Stimulated activated CD4-positive, alpha-beta T cell treated with anti-CD3 and anti-CD28 coated beads, Interleukin-1b, Interleukin-23, amount 100 ng/mL, for 1 hour (primary cell): ENCODE measurements at regions not wholly inside any gene's neighbourhood (a gene's known extent, or its start where the extent isn't known, plus 50 kb on each side); places are given as distances from the start of the nearest gene placed in this dataset.

Source experiments
- DNase-seq, 2 donors: peaks; one replicate each; pipeline ENCODE4 v3.0.0-alpha.2; 2020; ENCODE audit warnings: low read depth in 2 of 2

- no peak for DNase-seq
These were observed 138.8 kb upstream of the NALF2 start for GRCh38 chrX:69365349-69365748.

DNA sequence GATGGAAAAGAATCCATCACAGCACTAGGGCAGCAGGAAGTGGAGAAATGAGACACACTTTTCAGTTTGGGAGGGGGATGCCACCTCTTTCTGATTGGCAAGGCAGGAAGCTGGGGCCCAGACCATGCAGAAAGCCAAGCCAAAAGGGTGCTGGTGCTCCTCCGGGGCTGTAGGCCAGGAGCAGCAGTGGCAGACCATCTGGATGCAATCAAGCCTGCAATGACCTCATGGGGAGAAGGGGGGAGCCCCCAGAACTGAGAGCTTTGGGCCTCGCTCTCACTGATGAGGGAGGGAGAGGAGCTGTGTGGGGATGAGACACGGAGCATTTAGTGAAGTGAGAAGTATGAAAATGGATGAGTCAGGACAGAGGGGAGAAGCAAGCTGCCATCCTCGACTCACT lies 141.3 kb upstream of the NALF2 start:
- no peak for DNase-seq

DNA sequence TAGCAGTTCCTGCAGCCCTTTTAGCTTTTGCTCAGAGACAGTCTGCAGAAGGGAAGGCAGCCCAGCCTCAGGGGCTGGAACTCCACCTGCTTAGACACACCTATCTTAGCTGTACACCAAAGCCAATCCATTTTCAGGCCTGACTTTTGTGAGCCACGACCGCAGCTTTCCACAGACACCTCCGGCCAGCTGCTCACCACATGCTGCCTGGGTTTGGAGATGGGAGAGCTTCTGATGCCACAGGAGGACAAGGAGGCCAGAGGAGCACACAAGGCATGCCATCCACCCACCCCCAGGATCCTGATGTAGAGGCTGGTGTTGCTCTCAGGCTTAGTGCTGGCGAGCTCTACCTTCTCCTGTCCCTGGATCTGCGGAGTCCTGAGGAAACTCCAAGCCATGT lies 141.8 kb upstream of the NALF2 start:
- DNase-seq: no peak

- DNase-seq: no peak
These were observed 142.7 kb upstream of the NALF2 start for GRCh38 chrX:69361311-69361845.

DNA sequence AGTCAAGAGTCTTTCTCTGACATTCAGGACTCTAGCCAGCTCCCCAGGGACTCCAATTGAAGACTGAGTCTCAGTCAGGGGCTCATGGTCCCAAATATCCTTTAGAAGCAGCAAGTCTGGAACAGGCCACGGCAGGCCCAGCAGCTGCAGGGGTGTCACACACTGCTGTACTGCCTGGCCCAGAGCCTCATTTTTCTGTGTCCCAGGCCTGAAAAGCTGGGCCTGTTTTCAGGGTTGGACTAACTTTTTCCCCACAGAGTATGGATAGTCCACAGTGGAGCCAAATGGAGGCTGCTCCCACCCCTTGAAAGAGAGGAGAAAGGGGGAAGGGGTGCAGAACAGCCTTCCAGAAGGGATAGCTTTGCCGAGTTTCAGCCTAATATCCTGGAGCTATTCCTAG lies 146.8 kb upstream of the NALF2 start:
- no peak for DNase-seq

GRCh38 chrX:69324851-69325250 lies 159.6 kb upstream of the PJA1 start:
- no peak for DNase-seq

DNA sequence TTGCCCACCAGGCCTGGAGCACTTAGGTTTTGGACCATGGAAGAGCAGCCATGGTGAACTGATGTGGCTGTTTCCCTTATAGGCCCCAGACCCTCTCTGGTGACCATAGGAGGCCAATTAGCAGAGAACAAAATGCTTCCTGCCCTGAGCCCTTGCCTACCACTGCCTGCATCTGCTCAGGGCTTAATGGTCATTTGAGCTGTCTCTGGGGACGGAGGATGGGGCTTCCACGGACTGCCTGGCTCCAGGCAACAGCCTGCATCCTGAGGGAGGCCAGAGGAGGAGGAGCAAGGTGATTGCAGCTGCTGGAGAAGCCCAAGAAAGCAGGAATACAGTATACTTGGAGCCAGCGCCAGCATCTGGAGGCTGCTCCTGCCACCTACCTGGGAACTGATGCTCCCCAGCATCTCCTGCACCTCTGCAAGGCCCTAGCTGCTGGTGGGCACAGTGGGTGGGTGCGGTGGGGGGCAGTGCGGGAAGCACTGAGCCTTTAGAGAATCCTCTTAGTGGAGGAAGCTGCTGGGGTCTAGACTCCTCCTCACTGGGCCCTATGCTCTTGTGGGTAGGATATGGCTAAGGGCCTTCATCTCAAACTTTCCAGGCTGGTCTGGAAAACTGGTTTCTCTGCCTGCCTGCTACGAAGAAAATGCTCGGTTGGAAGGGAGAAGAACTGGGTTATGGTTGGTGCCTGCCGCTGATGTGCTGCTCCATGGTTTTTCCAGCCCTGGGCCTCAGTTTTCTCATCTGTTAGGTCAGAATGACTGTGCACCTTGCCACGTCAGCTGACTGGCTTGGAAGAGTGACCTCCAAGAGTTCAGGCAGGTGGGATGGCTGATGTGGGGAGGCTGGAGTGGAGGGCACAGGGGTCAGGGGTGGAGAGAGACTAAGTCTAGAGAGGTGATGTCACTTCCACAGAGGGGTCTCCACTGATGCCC lies 158.8 kb upstream of the PJA1 start:
- DNase-seq: no peak

GRCh38 chrX:69321789-69322188 lies 156.5 kb upstream of the PJA1 start:
- DNase-seq: no peak

DNA sequence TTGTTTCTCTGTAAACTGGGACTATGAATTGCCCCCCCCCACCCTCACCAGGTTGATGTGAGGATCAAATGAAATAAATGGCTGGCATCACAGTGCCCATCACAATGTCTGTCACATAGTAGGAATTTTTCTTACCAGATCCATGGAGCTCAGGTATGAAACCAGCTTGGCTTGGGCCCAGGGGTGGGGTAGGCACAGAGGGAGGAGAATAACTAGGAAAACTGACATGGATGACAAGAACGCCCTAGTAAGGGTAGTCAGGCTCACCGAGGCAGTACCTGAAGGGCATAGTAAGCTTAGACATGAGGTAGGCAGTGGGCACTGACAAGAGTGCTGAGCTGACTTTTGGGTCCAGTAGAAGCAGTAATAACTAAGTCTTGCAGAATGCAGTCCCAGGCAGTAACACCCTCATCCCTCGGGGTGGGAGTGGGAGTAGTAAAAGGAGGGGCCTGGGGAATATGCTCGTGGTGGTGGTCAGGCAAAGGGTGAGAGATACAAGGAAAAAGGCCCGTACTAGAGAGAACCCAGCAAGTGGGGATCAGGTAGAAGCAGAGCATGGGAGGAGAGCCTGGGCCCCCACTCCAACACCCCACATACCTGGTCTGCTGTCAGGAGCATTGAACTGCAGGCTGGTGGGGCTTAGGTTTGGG lies 155.9 kb upstream of the PJA1 start:
- no peak for DNase-seq

DNA sequence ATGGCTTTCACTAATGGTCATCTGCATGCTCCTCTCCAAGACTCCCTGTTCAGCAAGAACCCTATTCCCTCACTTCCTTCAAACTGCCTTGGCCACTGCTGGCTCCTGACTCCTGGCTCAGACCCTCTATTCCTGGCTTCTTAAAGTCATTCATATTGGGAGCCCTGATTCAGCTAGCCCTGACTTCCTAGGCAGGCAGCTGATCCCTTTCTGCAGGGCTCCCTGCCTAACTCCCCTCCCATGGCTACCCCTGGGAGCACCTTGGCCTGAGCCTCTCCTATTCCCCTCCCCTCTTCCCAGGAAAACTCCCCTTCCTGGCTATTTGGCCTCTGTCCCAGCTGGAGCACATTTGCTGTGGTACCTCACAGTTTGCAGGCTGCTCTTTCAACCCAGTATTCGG lies 154.9 kb upstream of the PJA1 start:
- DNase-seq: no peak

- no peak for DNase-seq
These were observed 154.1 kb upstream of the PJA1 start for GRCh38 chrX:69319376-69319775.

GRCh38 chrX:69318651-69319340 lies 153.5 kb upstream of the PJA1 start:
- no peak for DNase-seq

GRCh38 chrX:69317721-69318120 lies 152.5 kb upstream of the PJA1 start:
- DNase-seq: no peak

- DNase-seq: no peak
These were observed 149.4 kb upstream of the PJA1 start for GRCh38 chrX:69314436-69315348.

DNA sequence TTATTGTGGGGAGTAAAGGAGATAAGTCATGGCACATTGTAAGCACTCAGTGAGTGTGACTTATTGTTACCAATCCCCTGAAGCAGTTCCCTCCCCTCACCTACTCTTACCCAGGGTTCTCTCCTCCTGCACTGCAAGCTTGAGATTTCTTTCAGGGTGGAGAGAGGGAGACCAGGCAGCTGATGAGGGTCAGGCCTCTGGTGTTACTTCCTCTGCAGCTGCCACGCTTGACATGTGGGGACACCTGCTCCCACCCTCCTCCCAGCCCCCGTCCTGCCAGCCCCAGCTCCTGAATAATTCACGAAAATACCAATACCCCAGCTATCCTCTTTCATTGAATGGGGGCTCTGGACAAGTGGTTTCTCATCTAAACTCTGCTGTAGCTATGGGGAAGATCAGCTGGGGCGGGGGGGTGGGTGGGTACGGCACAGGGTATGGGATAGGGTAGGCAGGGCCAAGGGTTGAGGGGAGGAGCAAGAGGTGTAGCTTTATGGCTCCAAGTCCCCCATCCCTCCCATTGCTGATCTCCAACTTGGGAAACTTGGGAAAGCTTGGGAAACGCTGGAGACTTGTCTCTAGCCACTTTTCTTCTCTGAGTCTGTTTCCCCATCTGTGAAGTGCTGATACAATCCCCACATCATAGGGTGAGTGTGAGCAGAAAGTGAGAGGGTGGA lies 148.5 kb upstream of the PJA1 start:
- no peak for DNase-seq

DNA sequence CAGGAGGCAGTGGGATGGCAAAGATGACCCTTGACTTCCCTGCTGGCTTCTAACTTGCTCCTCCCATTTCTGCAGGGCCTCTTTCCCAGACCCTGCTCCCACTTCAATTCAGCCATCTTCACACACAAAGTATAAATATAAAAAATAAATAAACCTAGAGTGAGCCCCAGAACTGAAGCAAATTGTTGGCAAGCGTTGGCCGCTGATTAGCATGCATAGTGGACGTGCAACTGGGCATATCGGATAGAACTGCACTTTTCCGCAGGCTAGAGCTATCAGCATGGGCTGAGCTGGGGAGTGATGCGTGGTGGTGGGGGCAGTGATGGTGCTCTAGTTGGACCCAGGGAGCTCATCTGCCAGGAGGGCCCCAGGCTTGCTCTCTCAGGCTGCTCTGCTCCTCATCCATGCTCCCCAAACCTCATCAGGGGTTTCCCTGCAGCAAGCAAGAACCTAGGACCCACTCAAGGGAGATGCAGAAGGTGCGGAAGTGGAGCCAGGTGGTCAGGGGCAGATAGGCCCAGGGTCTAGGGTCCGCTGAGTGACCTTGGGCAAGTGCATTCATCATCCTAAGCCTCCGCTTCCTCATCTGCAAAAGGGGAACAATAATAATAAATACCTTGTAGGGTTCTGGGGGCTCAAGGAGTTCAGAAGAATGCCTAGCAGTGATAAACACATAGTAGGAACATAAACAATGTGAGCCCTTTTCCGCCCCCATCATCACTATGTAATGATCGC lies 146.8 kb upstream of the PJA1 start:
- DNase-seq: no peak

DNA sequence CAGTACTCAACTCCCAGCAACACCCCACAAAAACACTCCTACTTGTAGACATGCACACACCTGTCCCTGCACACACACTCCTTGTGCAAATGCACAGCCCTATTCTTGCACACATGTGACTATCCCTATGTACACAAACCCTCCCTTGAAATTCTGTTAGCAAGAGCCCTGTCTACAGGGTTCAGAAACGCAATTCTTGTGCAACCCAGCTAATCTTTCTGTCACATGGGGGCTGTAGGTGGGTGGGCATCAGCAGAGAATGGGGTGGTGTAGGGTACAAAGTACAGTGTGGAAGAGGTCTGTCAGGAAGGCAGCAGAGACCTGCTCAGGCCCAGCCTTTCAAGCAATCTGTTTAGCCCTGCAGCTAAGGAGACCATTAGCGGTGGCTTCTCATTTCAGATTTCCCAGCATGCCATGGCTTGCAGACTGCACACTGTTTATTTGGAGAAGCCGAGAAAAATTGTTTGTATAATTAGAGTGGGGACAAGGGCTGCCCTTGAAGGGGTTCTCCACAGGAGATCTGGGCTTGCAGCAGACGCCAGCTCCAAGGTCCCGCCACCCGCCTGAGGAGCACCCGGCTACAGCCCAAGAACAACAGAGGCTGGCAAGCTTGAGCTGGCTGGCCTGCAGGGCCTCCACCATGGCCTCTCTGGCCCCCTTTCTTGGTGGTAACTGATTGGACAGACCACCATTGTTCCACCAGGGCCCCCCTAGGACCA lies 144.0 kb upstream of the PJA1 start:
- DNase-seq: no peak

- no peak for DNase-seq
These were observed 142.5 kb upstream of the PJA1 start for GRCh38 chrX:69307756-69308155.

- no peak for DNase-seq
These were observed 141.8 kb upstream of the PJA1 start for GRCh38 chrX:69307029-69307428.

DNA sequence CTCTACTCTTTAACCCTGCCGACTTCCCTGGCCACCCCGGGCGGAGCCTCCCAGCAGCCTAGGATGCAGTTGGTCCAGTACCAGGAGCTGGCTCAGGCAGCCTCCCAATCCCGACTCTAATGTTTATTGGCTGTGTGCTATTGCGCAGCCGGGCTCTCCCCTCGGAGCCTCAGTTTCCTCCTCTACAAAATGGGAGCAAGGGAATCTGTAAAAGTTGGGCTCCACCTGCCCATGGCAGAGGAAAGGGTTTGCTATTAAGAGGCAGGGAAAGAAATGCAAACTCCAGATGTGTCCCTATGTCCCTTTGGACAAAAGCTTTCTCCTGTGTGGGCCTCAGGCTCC lies 140.8 kb upstream of the PJA1 start:
- no peak for DNase-seq
